COLO668 (cell line): ENCODE measurements at regions not wholly inside any gene's neighbourhood (a gene's known extent, or its start where the extent isn't known, plus 50 kb on each side); places are given as distances from the start of the nearest gene placed in this dataset.
"Not testable (repeated sequence)": the region's sequence is repeated elsewhere in the genome, so short reads cannot be mapped to it uniquely, and the experiment has no call there.

Experiments
- DNase-seq: peaks from one replicate; lab custom pipeline; 2025; ENCODE audit not compliant: unreplicated experiment; lab: John Stamatoyannopoulos, UW

GRCh38 chr20:39745380-39745779 is 783.2 kb downstream of the DHX35 start:
- DNase-seq, result no peak

GRCh38 chr20:39738651-39739050 is 776.5 kb downstream of the DHX35 start:
- DNase-seq, result no peak

DNA sequence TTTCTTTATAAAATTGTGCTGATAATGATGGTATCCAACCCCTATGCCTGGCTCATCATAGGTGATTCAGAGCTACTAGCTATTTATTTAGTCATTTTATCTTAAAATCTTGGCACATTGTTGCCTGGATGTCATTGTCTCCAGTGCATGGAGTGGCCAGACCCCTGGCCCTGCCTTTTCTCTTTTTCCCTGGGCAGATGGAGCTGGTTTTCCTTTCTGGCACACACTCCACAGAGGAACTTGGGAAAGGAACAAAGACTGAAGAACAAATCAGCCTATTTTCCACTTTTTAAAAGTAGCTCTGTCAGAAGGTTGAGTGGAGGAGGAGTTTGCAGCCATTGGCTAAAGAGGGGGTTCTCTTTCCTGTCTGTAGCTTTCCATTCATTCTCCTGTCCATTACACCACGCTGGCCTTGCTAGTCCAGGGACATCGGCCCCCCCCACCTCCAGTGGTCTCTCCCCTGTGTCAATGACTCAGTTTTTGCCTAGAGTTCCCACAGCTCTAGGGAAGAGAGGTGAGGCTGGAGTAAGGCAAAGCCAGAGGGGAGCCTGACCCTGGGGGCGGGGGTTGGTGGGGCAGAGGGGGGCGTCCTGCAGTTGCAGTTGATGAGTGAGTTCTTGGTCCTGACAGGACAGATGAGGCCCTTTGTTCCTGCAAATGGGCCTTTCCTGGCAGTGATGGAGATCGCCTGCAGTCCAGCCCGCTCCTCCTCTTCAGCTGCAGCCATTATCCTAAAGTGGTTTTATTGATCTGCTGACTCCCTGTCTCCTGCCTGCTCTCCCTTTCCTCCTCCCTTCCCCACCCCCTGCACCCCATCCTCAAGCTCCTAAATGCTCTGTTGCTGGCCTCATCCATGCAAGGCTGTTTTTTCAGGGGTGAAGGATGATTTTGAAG is 774.5 kb downstream of the DHX35 start:
- no peak for DNase-seq

DNA sequence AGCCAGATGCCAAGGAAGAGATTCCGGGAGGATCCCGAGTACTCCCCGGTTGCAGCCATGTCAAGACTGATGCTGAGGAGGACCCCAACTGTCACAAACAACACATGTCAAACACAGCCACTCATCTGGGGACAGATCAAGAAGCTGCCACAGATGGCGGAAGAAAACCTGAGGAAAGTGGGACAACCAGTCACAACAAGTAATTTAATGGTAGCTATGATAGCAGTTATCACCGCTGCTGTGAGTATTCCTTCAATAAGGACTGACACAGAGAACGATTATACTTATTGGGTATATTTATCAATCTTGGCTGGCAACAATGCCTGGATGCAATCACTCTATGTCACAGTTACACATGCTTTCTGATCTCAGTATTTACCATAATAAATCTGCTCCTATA is 763.4 kb downstream of the DHX35 start:
- not testable (repeated sequence) for DNase-seq

DNA sequence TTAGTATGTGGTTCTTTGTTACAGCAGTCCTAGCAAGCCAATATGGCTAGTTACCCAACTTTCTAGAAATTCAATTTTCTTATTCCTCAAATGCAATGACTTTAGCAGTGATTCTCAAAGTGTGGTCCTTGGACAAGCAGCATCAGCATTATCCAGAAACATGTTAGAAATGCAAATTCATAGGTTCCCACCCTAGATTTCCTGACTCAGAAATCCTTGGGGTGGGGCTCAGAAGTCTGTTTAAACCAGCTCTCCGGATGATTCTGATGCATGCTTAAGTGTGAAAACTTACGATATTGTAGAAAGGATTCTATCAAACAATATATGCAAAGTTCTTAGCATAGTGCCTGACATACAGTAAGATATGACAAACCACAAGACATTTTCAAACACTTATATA is 757.1 kb downstream of the DHX35 start:
- no peak for DNase-seq

- DNase-seq, result no peak
These were observed 755.8 kb downstream of the DHX35 start for GRCh38 chr20:39717936-39718335.

GRCh38 chr20:39716796-39717341 is 754.7 kb downstream of the DHX35 start:
- DNase-seq, result no peak

DNA sequence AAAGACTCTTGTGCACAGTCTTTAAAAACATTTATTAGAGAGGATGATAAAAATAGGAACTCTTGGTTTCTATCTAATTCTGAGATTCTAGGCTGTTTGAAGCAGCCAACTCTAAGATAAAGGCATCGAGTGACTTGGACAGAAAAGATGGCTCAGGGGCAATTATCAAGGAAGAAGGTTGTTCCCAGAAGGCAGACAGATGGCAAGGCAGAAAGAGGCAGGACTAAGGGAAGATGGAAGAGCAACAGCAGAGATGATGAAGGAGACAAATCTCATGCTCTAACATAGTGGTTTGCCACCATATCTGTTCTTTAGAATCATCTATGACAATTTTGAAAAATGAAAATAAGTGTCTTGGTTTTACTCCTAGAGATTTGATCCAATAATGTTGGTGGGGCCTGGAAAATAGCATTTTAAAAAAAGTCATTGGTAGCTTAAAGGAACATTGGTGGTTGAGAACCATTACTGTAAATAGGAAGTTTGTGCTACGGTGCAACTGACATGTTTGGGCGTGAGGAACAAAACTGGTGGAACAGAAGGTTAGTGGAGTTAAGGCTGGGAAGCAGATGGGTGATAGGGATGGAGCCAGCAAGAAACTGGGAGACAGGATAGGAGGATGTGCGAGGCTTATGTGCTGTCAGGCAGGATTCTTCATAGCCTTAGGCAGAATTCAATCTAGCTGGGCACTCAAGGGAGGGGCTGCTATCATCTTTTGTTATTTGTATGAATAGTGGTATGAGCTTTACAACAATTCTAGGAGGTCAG is 751.1 kb downstream of the DHX35 start:
- DNase-seq, result no peak

- DNase-seq, result no peak
These were observed 744.1 kb downstream of the DHX35 start for GRCh38 chr20:39706184-39706663.

- no peak for DNase-seq
These were observed 742.9 kb downstream of the DHX35 start for GRCh38 chr20:39705032-39705431.

DNA sequence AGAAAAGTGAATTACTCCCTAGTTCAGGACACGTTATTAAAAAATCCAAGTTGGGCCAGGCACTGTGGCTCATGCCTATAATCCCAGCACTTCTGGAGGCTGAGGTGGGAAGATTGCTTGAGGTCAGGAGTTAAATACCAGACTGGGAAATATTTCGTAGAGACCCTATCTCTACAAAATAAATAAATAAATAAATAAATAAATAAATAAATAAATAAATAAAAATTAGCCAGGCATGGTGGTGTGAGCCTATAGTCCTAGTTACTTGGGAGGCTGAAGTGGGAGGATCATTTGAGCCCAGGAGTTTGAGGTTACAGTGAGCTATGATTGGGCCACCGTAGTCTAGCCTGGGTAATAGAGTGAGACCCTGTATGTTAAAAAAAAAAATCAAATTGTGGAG is 741.2 kb downstream of the DHX35 start:
- DNase-seq, result not testable (repeated sequence)

DNA sequence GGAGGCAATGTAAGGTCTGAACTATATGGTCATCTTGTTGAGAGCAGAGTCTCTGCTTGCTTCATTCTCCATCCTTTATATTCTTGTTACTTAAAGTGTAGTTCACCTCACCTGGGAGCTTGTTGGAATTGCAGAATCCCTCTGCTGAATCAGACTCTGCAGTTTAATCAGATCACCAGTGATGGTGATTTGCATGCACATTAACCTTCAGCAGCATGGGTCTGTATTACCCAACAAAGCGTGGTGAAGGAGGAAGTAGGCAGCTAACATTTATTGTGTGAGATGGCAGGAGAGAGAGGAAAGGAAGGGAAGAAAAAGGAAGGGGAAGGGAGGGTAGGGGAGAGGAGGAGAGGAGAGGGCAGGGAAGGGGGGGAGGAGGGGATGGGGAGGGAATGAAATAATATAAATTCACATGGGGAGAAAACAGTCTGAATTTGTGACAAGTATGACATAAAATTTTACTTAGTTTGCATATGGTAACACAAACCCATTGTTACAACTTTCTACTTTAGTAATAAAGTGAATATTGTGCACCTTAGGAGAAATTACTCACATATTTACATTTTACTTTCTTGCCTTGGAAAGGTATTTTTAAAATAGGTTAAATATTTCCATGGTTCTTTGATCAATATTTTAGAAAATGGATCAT is 740.7 kb downstream of the DHX35 start:
- DNase-seq, result no peak

GRCh38 chr20:39700528-39700927 is 738.4 kb downstream of the DHX35 start:
- no peak for DNase-seq

- DNase-seq, result no peak
These were observed 737.1 kb downstream of the DHX35 start for GRCh38 chr20:39699166-39699725.

DNA sequence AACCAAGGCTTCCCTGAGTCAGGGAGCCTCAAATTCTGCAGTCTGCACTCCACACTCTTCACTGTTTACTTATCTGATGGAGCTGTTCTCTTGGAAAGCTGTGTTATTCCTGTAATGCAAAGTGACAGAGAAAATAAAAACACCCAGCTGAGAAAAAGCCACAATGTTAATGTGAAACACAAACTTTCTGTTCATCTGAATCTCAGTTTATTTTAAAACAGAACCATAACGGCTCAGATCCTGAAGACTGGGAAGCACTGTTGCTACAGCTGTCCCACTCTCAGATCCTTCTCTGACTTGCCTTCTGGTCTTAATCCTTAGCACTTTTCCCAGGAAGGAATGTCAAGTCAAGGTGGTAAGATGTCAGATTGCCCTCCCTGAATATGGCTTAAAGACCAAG is 736.6 kb downstream of the DHX35 start:
- no peak for DNase-seq

GRCh38 chr20:39691151-39691862 is 729.2 kb downstream of the DHX35 start:
- no peak for DNase-seq

DNA sequence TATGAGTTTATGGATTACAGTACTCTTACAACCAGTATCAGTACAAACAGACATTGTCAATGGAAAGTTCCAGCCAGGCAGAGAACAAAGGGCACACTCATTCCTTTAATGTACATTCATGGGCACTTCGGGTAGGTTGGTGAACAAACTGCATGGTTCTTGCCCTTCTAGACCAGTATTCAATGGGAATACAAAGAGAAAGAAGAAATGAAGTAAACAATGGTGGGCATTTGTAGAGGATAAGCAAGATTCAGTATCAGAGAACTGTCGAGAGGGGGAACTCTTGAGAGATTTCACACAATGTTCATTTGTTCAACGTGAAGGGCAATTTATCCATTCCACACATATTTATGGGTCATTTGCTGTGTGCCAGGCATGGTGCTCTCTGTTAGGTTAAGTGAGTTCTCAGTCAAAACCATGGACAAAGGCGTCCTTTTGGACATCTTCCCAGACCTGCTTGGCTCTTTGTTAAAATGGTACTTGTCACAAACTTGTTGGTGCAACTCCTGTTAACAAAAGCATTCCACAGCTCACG is 714.8 kb downstream of the DHX35 start:
- no peak for DNase-seq

DNA sequence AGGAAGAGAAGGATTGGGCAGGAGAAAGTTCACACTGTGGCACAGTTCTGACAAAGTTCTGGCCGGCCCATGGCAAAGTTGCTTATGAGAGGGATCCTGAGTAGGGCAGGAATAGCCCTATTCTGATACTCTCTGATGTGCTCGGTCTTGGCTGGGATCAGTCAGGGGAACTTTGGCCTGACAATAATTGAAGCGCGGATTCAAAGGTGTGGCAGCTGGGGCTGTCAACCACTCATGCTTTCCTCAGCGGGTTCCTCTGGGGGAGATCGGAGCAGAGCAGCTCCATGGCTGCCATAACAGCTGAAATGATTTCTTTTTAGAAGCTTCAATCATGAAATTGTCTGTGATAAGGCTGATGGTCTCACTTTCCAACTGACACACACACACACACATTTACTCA is 714.1 kb downstream of the DHX35 start:
- no peak for DNase-seq

- DNase-seq, result no peak
These were observed 712.7 kb downstream of the DHX35 start for GRCh38 chr20:39674842-39675241.

DNA sequence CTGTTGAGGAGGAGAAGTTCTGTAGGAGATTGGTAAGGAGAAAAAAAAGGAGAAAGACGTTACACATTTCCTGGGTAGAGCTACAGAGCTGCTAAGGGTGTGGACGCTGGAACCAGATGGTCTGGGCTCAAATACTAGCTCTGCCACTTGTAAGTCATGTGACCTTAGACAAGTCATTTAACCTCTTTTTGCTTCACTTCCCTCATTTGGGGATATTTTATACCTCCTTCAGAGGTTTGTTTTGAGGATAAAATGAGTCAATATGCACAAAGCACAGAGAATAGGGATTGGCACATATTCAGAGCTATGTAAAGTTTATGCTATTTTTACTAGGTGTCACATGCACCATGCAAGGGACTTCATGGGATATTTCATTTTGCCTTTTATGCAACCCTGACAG is 708.8 kb downstream of the DHX35 start:
- DNase-seq, result no peak
